ENCODE measurements at regions not wholly inside any gene's neighbourhood (a gene's known extent, or its start where the extent isn't known, plus 50 kb on each side); places are given as distances from the start of the nearest gene placed in this dataset.

DNA sequence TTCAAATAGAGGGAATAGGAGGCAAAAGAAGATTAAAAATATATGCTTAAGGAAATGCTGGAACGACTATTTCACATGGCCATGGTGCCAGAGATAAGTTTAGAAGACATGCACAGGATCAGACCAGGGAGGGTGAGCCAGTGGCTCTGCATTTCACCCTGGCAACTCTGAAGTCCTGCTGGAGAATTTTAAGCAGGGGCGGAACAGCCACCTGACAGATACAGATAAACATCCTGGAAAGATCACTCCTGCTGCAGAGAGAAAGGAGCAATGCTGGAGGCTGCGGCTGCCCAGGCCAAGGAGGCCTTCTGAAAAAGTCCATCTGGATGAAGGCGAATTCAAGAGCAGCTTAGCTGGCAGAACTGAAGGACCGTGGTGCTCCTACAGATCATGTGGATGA, 755.9 kb downstream of the RNF144A start:
- no peaks in the 10 kb centered on the region for H3K36me3 ChIP-seq (ENCODE audit: control insufficient read depth, insufficient read depth, low read length)
- H2AFZ ChIP-seq = no peak overlapping the region
- H3K79me2 ChIP-seq = no peaks in the 10 kb centered on the region
- no peak overlapping the region for H3K4me2 ChIP-seq (ENCODE audit: low read length)
- TF ChIP-seq, protein P1, sequence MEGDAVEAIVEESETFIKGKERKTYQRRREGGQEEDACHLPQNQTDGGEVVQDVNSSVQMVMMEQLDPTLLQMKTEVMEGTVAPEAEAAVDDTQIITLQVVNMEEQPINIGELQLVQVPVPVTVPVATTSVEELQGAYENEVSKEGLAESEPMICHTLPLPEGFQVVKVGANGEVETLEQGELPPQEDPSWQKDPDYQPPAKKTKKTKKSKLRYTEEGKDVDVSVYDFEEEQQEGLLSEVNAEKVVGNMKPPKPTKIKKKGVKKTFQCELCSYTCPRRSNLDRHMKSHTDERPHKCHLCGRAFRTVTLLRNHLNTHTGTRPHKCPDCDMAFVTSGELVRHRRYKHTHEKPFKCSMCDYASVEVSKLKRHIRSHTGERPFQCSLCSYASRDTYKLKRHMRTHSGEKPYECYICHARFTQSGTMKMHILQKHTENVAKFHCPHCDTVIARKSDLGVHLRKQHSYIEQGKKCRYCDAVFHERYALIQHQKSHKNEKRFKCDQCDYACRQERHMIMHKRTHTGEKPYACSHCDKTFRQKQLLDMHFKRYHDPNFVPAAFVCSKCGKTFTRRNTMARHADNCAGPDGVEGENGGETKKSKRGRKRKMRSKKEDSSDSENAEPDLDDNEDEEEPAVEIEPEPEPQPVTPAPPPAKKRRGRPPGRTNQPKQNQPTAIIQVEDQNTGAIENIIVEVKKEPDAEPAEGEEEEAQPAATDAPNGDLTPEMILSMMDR (IDR thresholded peaks at IDR 0.05) = no peak
- H3K27me3 ChIP-seq (ENCODE audit: control insufficient read depth, insufficient read depth, low read length) = no peaks in the 10 kb centered on the region
- H3K4me1 ChIP-seq = no peaks in the 10 kb centered on the region
- H3K4me3 ChIP-seq (ENCODE audit: low read depth, low read length) = no peak overlapping the region
- no peak overlapping the region for H3K9ac ChIP-seq
- H3K27ac ChIP-seq = no peak overlapping the region
- no peaks in the 10 kb centered on the region for H3K9me3 ChIP-seq (ENCODE audit: control insufficient read depth, low read length)

DNA sequence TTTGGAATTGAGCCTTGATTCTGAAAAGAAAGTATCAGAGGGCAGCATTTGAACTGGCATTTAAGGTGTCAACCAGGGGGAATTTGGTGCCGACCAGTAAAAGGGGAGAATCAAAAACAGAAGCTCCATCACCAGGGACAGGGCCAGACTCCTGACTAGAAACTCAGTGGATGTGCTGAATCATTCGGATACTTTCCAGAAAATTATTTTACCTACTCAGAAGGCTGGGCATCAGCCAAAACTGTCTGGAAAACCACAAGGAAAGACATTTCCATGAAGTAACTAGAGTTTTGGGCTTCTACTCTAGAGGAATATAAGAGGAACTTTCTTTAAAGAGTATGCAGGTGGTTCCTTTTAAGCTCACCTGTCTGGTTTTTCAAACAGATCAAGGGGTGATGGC, 756.6 kb downstream of the RNF144A start:
- TF ChIP-seq, protein P1 (IDR thresholded peaks at IDR 0.05) = no peak
- Histone ChIP-seq H2AFZ (no peak overlapping the region), H3K4me3 (ENCODE audit: low read depth, low read length) (no peak overlapping the region), H3K4me1 (no peaks in the 10 kb centered on the region), H3K79me2 (no peaks in the 10 kb centered on the region), H3K4me2 (ENCODE audit: low read length) (no peak overlapping the region), H3K9ac (no peak overlapping the region), H3K27me3 (ENCODE audit: control insufficient read depth, insufficient read depth, low read length) (no peaks in the 10 kb centered on the region), H3K36me3 (ENCODE audit: control insufficient read depth, insufficient read depth, low read length) (no peaks in the 10 kb centered on the region), H3K27ac (no peak overlapping the region), H3K9me3 (ENCODE audit: control insufficient read depth, low read length) (no peaks in the 10 kb centered on the region)

DNA sequence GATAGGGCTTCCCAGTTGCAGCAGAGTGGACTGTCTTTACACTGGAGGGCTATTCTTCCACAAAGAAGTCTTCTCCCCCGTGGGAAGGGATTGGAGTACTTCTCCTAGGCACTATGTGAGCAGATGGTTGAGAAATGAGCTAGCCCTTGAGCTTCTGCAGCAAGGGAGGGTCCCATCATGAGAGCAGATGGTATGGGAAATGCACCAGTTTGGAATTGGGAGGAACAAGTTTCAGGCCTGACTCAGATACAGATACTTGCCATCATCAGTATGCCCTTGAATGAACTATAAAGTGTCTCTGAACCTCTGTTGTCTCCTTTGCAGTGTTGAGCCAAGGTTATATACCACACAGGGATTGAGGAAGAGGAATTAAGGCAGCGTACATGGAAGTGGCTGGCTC, 757.4 kb downstream of the RNF144A start:
- H3K36me3 ChIP-seq (ENCODE audit: control insufficient read depth, insufficient read depth, low read length) = no peaks in the 10 kb centered on the region

DNA sequence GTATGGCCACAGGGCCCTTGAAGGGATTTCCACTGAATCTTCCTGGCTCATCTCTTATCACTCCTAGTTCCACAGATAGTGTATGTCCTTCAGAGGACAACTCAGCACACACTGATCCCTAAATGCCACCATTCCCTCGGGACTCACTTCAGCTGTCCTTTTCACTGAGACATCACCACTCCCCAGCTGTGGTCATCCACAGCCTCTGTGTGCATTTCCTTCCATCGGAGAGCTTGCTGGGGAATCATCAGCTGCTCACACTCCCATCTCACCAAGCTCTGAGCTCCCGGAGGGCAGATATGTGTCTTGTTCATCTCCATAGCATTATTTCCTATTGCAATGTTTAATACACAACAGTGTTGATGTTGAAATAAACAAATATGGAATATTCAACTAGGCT, 759.5 kb downstream of the RNF144A start:
- no peaks in the 10 kb centered on the region for H3K79me2 ChIP-seq
- no peaks in the 10 kb centered on the region for H3K9me3 ChIP-seq (ENCODE audit: control insufficient read depth, low read length)
- no peak overlapping the region for H3K27ac ChIP-seq
- no peak overlapping the region for H2AFZ ChIP-seq
- H3K4me2 ChIP-seq (ENCODE audit: low read length) = no peak overlapping the region
- no peaks in the 10 kb centered on the region for H3K27me3 ChIP-seq (ENCODE audit: control insufficient read depth, insufficient read depth, low read length)
- no peak overlapping the region for H3K9ac ChIP-seq
- no peak overlapping the region for H3K4me3 ChIP-seq (ENCODE audit: low read depth, low read length)
- TF ChIP-seq, protein P1 (IDR thresholded peaks at IDR 0.05) = no peak
- H3K36me3 ChIP-seq (ENCODE audit: control insufficient read depth, insufficient read depth, low read length) = no peaks in the 10 kb centered on the region
- H3K4me1 ChIP-seq = no peaks in the 10 kb centered on the region

More for the DNA sequence above, 757.4 kb downstream of the RNF144A start:
- no peak overlapping the region for H3K4me2 ChIP-seq (ENCODE audit: low read length)
- no peaks in the 10 kb centered on the region for H3K27me3 ChIP-seq (ENCODE audit: control insufficient read depth, insufficient read depth, low read length)
- TF ChIP-seq, protein P1 (IDR thresholded peaks at IDR 0.05) = no peak
- H3K4me3 ChIP-seq (ENCODE audit: low read depth, low read length) = no peak overlapping the region
- no peaks in the 10 kb centered on the region for H3K79me2 ChIP-seq
- H2AFZ ChIP-seq = no peak overlapping the region
- H3K27ac ChIP-seq = no peak overlapping the region
- no peaks in the 10 kb centered on the region for H3K4me1 ChIP-seq
- no peak overlapping the region for H3K9ac ChIP-seq
- H3K9me3 ChIP-seq (ENCODE audit: control insufficient read depth, low read length) = no peaks in the 10 kb centered on the region

DNA sequence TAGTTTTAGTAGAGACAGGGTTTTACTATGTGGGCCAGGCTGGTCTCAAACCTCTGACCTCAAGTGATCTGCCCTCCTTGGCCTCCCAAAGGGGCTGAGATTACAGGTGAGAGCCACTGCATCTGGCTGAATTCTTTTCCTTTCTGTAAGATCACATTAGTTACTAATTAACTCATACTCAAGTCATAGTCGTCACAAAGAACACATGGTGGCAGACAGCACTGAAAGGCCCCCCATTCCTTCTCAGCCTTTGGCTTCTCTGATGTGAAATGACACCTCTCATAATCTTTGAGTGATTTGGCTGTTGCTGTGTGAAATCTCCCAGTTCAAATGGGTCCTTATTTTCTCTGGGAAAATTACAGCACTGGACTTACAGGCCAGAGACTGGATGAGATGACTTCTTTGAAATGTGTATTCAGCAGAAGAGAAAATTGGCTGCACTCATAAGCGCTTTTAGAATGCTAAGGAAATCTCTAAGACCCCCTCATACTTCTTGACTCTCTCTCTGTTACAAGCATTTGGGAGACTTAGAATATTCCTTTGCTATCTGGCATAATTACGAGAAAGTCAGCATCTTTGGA, 764.8 kb downstream of the RNF144A start:
- Histone ChIP-seq H3K79me2 (no peaks in the 10 kb centered on the region), H2AFZ (no peak overlapping the region), H3K9ac (no peak overlapping the region), H3K27ac (no peak overlapping the region), H3K36me3 (ENCODE audit: control insufficient read depth, insufficient read depth, low read length) (no peaks in the 10 kb centered on the region), H3K9me3 (ENCODE audit: control insufficient read depth, low read length) (no peaks in the 10 kb centered on the region), H3K4me1 (no peaks in the 10 kb centered on the region), H3K27me3 (ENCODE audit: control insufficient read depth, insufficient read depth, low read length) (no peaks in the 10 kb centered on the region), H3K4me2 (ENCODE audit: low read length) (no peak overlapping the region), H3K4me3 (ENCODE audit: low read depth, low read length) (no peak overlapping the region)
- TF ChIP-seq, protein P1 (IDR thresholded peaks at IDR 0.05) = no peak

Measured in parathyroid adenoma (tissue), 2 donors.